AG04450 (cell line): ENCODE measurements at regions not wholly inside any gene's neighbourhood (a gene's known extent, or its start where the extent isn't known, plus 50 kb on each side); places are given as distances from the start of the nearest gene placed in this dataset.

Experiments
- CTCF ChIA-PET: fragments of 300-600, 350-600 bp; formaldehyde crosslinking; extraction: SDS; loops from one replicate; lab custom pipeline; 2022; ENCODE audit warnings: antibody characterized with exemption, inconsistent platforms; lab: Charles Lee
- POLR2A ChIA-PET: fragments of 350-600 bp; formaldehyde crosslinking; extraction: SDS; loops from one replicate; lab custom pipeline; 2021; ENCODE audit warnings: antibody characterized with exemption, inconsistent platforms; lab: Yijun Ruan, JAX
- DNase-seq: peaks from one replicate; pipeline ENCODE4 v3.0.0-alpha.2; 2011; ENCODE audit warnings: low read depth, low spot score
- H3K27ac ChIP-seq: one replicate; pipeline ENCODE4 v1.5.1; 2012; ENCODE audit warnings: low read depth, low read length, control low read depth
- H3K27me3 ChIP-seq: one replicate; pipeline ENCODE4 v1.6.0; 2012; ENCODE audit warnings: low read length; ENCODE audit not compliant: control insufficient read depth, insufficient read depth
- H3K4me3 ChIP-seq: 2 replicates; pipeline ENCODE4 v1.5.1; 2011; ENCODE audit warnings: mild to moderate bottlenecking, low read depth, low read length, control low read depth
- H3K9me3 ChIP-seq: 2 replicates; pipeline ENCODE4 v1.5.1; 2012; ENCODE audit warnings: low read length; ENCODE audit not compliant: control insufficient read depth, insufficient read depth
- TF ChIP-seq, protein P1 (sequence below): IDR thresholded peaks from 2 replicates; pipeline ENCODE4 v1.5.1; 2011; ENCODE audit warnings: low read depth, low read length, control low read depth, inconsistent platforms

DNA sequence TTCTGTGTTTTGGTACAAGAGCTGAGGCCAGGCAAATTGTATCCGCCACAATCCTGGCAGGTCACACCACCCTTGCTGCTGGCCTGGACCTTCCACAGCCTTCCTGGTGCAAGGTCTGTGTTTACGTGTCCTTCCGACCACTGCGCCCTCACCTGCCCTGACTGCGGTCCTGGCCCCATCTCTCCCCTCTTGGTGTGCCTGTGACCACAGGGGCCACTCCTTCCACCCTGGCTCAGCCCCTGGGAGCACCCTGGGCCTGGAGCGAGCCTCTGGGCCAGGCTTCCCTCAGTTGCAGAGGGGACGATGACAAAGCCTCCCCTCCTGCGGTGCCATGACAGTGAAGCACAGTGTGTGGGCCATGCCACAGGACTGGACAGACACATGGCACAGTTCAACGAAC lies 104.5 kb downstream of the PLXNA1 start:
- TF ChIP-seq, protein P1, sequence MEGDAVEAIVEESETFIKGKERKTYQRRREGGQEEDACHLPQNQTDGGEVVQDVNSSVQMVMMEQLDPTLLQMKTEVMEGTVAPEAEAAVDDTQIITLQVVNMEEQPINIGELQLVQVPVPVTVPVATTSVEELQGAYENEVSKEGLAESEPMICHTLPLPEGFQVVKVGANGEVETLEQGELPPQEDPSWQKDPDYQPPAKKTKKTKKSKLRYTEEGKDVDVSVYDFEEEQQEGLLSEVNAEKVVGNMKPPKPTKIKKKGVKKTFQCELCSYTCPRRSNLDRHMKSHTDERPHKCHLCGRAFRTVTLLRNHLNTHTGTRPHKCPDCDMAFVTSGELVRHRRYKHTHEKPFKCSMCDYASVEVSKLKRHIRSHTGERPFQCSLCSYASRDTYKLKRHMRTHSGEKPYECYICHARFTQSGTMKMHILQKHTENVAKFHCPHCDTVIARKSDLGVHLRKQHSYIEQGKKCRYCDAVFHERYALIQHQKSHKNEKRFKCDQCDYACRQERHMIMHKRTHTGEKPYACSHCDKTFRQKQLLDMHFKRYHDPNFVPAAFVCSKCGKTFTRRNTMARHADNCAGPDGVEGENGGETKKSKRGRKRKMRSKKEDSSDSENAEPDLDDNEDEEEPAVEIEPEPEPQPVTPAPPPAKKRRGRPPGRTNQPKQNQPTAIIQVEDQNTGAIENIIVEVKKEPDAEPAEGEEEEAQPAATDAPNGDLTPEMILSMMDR, result no peak
- no peaks in the 10 kb centered on the region for H3K9me3 ChIP-seq
- H3K27me3 ChIP-seq, result peaks cover 8% of the 10 kb centered on the region
- ChIA-PET POLR2A (no interaction called here), CTCF (no interaction called here)
- no peak overlapping the region for H3K27ac ChIP-seq
- no peak for DNase-seq
- H3K4me3 ChIP-seq, result no peak overlapping the region

DNA sequence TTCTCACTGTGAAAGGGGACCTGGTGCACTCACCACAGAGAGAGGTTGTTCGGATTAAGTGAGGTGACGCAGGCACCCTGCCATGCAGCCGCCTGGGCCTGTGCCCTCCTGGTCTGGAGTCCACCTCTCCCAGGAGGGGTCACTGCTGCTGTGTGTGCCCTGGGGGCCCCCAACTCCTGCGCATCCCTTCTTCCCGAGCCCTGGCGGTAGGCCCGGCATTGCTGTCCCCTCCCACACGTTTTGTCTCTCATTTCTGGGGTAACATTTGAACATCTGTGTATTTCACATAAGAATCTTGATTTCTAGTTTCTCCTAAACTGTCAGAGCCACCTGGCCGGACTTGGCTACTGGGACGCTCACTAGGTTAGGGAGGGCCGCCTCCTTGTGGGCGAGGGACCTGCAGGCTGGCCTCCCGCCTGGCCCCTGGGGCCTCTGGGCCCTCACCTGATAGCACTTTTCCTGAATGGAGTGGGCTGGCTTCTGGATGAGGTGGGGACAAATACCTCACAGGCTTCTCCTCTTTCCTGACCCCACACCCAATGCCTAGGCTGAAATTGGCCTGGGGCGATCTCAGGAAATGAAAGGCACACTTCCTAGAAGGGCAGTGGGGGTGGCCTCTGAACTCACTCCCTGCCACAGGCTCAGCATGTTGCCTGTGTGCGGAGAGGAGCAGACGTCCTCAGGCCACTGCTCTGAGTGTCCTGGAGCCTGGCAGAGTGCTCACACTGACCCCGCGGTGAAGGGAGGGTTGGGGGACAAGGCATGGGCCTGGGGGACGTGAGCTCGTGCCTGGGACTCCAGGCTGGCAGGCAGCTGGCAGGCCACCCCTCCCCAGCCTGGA lies 104.2 kb upstream of the PRR23E start:
- ChIA-PET CTCF (no interaction called here), POLR2A (no interaction called here)
- peaks cover 15% of the 10 kb centered on the region for H3K27me3 ChIP-seq
- no peaks in the 10 kb centered on the region for H3K9me3 ChIP-seq
- DNase-seq, result no peak
- no peak overlapping the region for H3K4me3 ChIP-seq
- TF ChIP-seq, protein P1, result no peak
- H3K27ac ChIP-seq, result no peak overlapping the region

DNA sequence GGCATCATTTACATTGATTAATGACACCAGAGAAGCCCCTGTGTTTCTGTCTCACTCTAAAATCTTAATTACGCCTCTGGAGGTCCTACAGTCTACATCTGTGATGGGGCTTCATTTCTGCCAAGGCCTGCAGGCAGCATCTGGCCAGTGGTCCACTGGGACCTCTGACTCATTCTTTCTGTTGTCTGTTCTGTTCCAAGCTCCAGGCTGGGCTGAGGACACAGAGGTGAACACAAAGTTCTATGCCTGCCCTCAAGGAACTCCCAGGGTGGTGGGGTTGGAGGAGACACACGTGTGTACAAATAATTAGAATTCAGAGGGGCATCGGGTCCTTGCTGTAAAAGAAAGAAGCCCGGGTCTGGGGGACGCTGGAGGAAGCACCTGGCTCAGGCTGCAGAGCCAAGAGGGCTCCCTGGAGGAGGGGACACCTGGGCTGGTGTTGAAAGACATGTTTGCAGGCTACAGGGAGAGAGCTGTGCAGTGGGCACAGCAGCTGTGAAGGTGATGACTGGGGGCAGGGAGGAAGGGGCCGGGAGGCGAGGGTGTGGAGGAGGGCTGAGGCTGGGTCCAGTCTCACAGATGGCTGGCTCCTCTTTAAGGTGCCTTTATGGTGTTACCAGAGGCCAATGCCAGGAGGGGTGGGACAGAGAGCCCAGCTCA lies 103.3 kb upstream of the PRR23E start:
- Histone ChIP-seq H3K9me3 (no peaks in the 10 kb centered on the region), H3K4me3 (no peak overlapping the region), H3K27ac (no peak overlapping the region), H3K27me3 (peaks cover 15% of the 10 kb centered on the region)
- TF ChIP-seq, protein P1, result no peak
- ChIA-PET CTCF (no interaction called here), POLR2A (no interaction called here)
- no peak for DNase-seq

DNA sequence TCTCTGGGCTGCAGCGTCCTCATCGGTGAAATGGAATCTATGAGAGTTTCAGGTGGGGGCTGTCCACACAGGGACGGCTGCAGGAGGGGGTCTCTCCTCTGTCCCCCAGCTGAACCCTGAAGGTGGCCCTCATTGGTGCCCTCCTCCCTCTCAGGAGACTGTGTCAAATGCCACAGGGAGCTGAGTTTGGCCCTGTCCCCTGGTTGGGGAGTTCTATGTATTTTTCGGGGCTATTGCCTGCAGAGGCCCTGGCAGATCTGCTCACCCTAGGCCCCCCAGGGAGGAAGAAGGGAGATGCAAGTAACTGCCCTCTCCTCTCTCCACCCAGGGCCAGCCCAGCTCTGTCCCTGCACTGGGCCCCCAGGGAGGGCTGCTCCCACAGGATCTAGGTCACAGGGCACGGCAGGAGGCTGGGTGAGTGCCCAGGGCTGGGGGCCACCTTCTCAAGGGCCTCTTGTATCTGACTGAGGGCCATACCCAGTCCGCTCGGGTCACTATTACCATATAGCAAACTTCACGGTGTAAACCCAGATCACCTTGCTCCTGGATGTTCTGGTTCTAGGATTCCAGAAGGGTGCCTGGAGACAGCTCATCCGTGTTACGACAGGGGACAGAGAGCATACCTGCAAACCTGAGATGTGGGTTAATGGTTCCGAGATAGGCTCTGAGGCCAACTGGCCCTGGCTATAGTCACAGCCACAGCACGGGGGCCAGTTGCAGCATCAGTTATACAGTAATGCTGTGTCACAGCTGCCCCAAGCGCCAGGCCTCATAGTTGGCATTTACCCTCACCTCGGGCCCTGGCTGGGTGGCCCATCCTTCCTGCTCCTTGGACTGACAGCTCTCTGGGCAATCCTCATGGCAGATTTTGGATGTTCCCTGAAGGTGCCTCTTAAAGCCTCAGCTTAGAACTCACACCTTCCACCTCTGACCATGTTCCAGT lies 102.4 kb upstream of the PRR23E start:
- DNase-seq, result no peak
- Histone ChIP-seq H3K27me3 (peaks cover 15% of the 10 kb centered on the region), H3K9me3 (no peaks in the 10 kb centered on the region), H3K27ac (no peak overlapping the region), H3K4me3 (no peak overlapping the region)
- ChIA-PET CTCF (no interaction called here), POLR2A (no interaction called here)
- TF ChIP-seq, protein P1, result no peak
